HCT116 (cell line): ENCODE measurements at regions not wholly inside any gene's neighbourhood (a gene's known extent, or its start where the extent isn't known, plus 50 kb on each side); places are given as distances from the start of the nearest gene placed in this dataset.

Experiments
- ATAC-seq: fragments of 200-7000 bp; cut with Tn5 transposase; 2 replicates; pipeline ENCODE4 v1.9.1; 2020; ENCODE audit warnings: mild to moderate bottlenecking, moderate library complexity
- BruUV-seq: library from RNA; stranded (reverse); fragments of 400-500 nt; replicated peaks from 2 replicates; lab custom pipeline; 2021; lab: Mats Ljungman, UMichigan
- CTCF ChIA-PET: fragments of 300-600 bp; sonication (Branson Sonifier 250); formaldehyde crosslinking; loops from one replicate; lab custom pipeline; 2021; ENCODE audit warnings: antibody characterized with exemption; lab: Charles Lee
- POLR2A ChIA-PET: fragments of 300-600, 350-600 bp; sonication (Branson Sonifier 250); formaldehyde crosslinking; loops from one replicate; lab custom pipeline; 2021; ENCODE audit warnings: antibody characterized with exemption; lab: Charles Lee
- RAD21 ChIA-PET, 2 experiments: fragments of 300-600 bp; sonication (Branson Sonifier 250); formaldehyde crosslinking; loops; one replicate each; lab custom pipeline; 2023; ENCODE audit warnings: low total read pairs in 2 of 2; ENCODE audit not compliant: uncharacterized antibody in 2 of 2, unreplicated experiment in 2 of 2, low non-redundant PET in 1 of 2; lab: Charles Lee
- DNase-seq: peaks from one replicate; pipeline ENCODE4 v3.0.0-alpha.2; 2010; ENCODE audit warnings: low read depth, low spot score
- H2AFZ ChIP-seq: fragments of 200-600 bp; shearing (Covaris generic), sonication (generic); 2 replicates; pipeline ENCODE4 v1.6.1; 2017; ENCODE audit warnings: low read depth, mixed run types, mixed read lengths, antibody characterized with exemption, low read length; ENCODE audit not compliant: poor library complexity, severe bottlenecking
- H3K27ac ChIP-seq: 2 replicates; pipeline ENCODE4 v1.5.1; 2012; ENCODE audit warnings: low read depth, low read length
- H3K27me3 ChIP-seq: fragments of 200-600 bp; sonication (generic); 2 replicates; pipeline ENCODE4 v1.6.1; 2016; ENCODE audit warnings: mixed run types, low read length, mixed read lengths; ENCODE audit not compliant: insufficient read depth
- H3K36me3 ChIP-seq, 2 experiments: fragments of 200-500 bp in 1 of 2; fragments of 200-600 bp in 1 of 2; sonication (Bioruptor generic) in 1 of 2; sonication (generic) in 1 of 2; 2 replicates each; pipeline versions ENCODE4 v1.5.1 to v1.6.1; 2014 to 2016; ENCODE audit warnings: low read length in 2 of 2, inconsistent platforms in 1 of 2, mixed read lengths in 1 of 2, mixed run types in 1 of 2; ENCODE audit not compliant: insufficient read depth in 2 of 2, control insufficient read depth in 1 of 2
- H3K4me1 ChIP-seq, 2 experiments: fragments of 200-600 bp in 1 of 2; sonication (generic) in 1 of 2; 2 replicates each; pipeline versions ENCODE4 v1.5.1 to v1.6.1; 2012 to 2017; ENCODE audit warnings: low read length in 2 of 2, inconsistent platforms in 1 of 2, mild to moderate bottlenecking in 1 of 2, mixed read lengths in 1 of 2, mixed run types in 1 of 2, moderate library complexity in 1 of 2; ENCODE audit not compliant: insufficient read depth in 2 of 2, control insufficient read depth in 1 of 2
- H3K4me2 ChIP-seq: fragments of 200-600 bp; sonication (generic); 2 replicates; pipeline ENCODE4 v1.6.1; 2017; ENCODE audit warnings: mixed run types, low read length, mixed read lengths
- H3K4me3 ChIP-seq, 2 experiments: fragments of 200-600 bp in 1 of 2; sonication (generic) in 1 of 2; replicated peaks in 1 of 2; 2 replicates each; pipeline ENCODE4 v1.5.1; 2011 to 2016; ENCODE audit warnings: low read length in 2 of 2, control low read depth in 1 of 2, low read depth in 1 of 2, mild to moderate bottlenecking in 1 of 2, mixed read lengths in 1 of 2, mixed run types in 1 of 2
- H3K79me2 ChIP-seq: fragments of 200-600 bp; sonication (generic); 2 replicates; pipeline ENCODE4 v1.6.1; 2017; ENCODE audit warnings: mild to moderate bottlenecking, mixed run types, low read length, moderate library complexity, mixed read lengths; ENCODE audit not compliant: insufficient read depth
- H3K9ac ChIP-seq: fragments of 200-600 bp; sonication (generic); 2 replicates; pipeline ENCODE4 v1.6.1; 2016; ENCODE audit warnings: low read length, mixed read lengths
- H3K9me2 ChIP-seq: fragments of 200-600 bp; sonication (generic), shearing (Covaris generic); 2 replicates; pipeline ENCODE4 v1.6.1; 2017; ENCODE audit warnings: mixed run types, mild to moderate bottlenecking, moderate library complexity; ENCODE audit not compliant: insufficient read depth
- H3K9me3 ChIP-seq, 2 experiments: fragments of 200-500 bp in 1 of 2; fragments of 200-600 bp in 1 of 2; sonication (Bioruptor generic) in 1 of 2; sonication (generic) in 1 of 2; 2 replicates each; pipeline ENCODE4 v1.6.1; 2014 to 2017; ENCODE audit warnings: low read length in 2 of 2, mixed read lengths in 2 of 2, inconsistent platforms in 1 of 2, low read depth in 1 of 2, mild to moderate bottlenecking in 1 of 2, mixed run types in 1 of 2, moderate library complexity in 1 of 2; ENCODE audit not compliant: control insufficient read depth in 1 of 2, insufficient read depth in 1 of 2
- H4K20me1 ChIP-seq: fragments of 200-600 bp; sonication (generic), shearing (Covaris generic); 2 replicates; pipeline ENCODE4 v1.6.1; 2017; ENCODE audit warnings: mixed run types, mild to moderate bottlenecking, moderate library complexity; ENCODE audit not compliant: insufficient read depth
- CEBPB ChIP-seq: IDR thresholded peaks from 2 replicates; pipeline ENCODE4 v1.6.1; 2012; ENCODE audit warnings: low read depth
- CTCF ChIP-seq, 3 experiments: fragments of 200-600 bp in 1 of 3; sonication (generic) in 1 of 3; IDR thresholded peaks in 2 of 3; conservative IDR thresholded peaks in 1 of 3; 2 replicates each; pipeline ENCODE4 v1.5.1; 2012 to 2017; ENCODE audit warnings: low read depth in 2 of 3, low read length in 2 of 3, antibody characterized with exemption in 1 of 3, borderline replicate concordance in 1 of 3, control low read depth in 1 of 3, mild to moderate bottlenecking in 1 of 3, mixed read lengths in 1 of 3, mixed run types in 1 of 3, moderate library complexity in 1 of 3; ENCODE audit not compliant: insufficient read depth in 1 of 3
- ELF1 ChIP-seq: IDR thresholded peaks from 2 replicates; pipeline ENCODE4 v1.6.1; 2012; ENCODE audit warnings: low read depth, borderline replicate concordance
- EZH2phosphoT487 ChIP-seq: fragments of 200-600 bp; IDR thresholded peaks from 2 replicates; pipeline ENCODE4 v1.6.1; 2018; ENCODE audit warnings: antibody characterized with exemption, borderline replicate concordance
- FOSL1 ChIP-seq: IDR thresholded peaks from 2 replicates; pipeline ENCODE4 v1.6.1; 2012; ENCODE audit warnings: low read depth
- POLR2A ChIP-seq: IDR thresholded peaks from 2 replicates; pipeline ENCODE4 v1.7.0; 2011; ENCODE audit warnings: borderline replicate concordance; ENCODE audit not compliant: insufficient read depth, insufficient read length; ENCODE audit errors: extremely low read depth
- POLR2AphosphoS5 ChIP-seq: IDR thresholded peaks from 2 replicates; pipeline ENCODE4 v1.6.1; 2011; ENCODE audit warnings: mild to moderate bottlenecking, low read depth, low read length, moderate library complexity
- RAD21 ChIP-seq: IDR thresholded peaks from 2 replicates; pipeline ENCODE4 v1.6.1; 2012; ENCODE audit warnings: low read depth, mild to moderate bottlenecking
- SIN3A ChIP-seq: IDR thresholded peaks from 2 replicates; pipeline ENCODE4 v1.6.1; 2012; ENCODE audit warnings: low read depth
- SP1 ChIP-seq: IDR thresholded peaks from 2 replicates; pipeline ENCODE4 v1.6.1; 2012; ENCODE audit warnings: low read depth
- SRF ChIP-seq: IDR thresholded peaks from 2 replicates; pipeline ENCODE4 v1.6.1; 2012; ENCODE audit warnings: low read depth
- TCF7L2 ChIP-seq: IDR thresholded peaks from 2 replicates; pipeline ENCODE4 v1.7.0; 2011; ENCODE audit warnings: borderline replicate concordance, inconsistent platforms; ENCODE audit not compliant: insufficient read depth, insufficient read length; ENCODE audit errors: extremely low read depth
- YY1 ChIP-seq: IDR thresholded peaks from 2 replicates; pipeline ENCODE4 v1.6.1; 2011; ENCODE audit warnings: low read length, low read depth, moderate library complexity, mild to moderate bottlenecking; ENCODE audit not compliant: insufficient replicate concordance; ENCODE audit errors: extremely low read depth
- ZBTB33 ChIP-seq: IDR thresholded peaks from 2 replicates; pipeline ENCODE4 v1.6.1; 2011; ENCODE audit warnings: mild to moderate bottlenecking, low read length, moderate library complexity; ENCODE audit not compliant: insufficient replicate concordance; ENCODE audit errors: extremely low read depth
- ZNF274 ChIP-seq: fragments of 200-500 bp; sonication (Bioruptor generic); IDR thresholded peaks from 2 replicates; pipeline ENCODE4 v1.6.1; 2014; ENCODE audit warnings: mild to moderate bottlenecking, low read depth, low read length, inconsistent platforms
- intact Hi-C: fragments of 100-400 bp; cut with micrococcal nuclease; formaldehyde crosslinking; loops from 2 replicates; pipeline ENCODE4 v1.10.0; 2022
- TF ChIP-seq, protein P1 (sequence below): IDR thresholded peaks from 2 replicates; pipeline ENCODE4 v1.6.1; 2012
- TF ChIP-seq, protein P2 (sequence below): IDR thresholded peaks from 2 replicates; pipeline ENCODE4 v1.6.1; 2012

GRCh38 chr2:128537646-128538045 is 219.0 kb upstream of the HS6ST1 start:
- peaks cover 20 to 44% of the 10 kb centered on the region in 2 experiments; a peak in 3 of 4 replicates for H3K4me1 ChIP-seq
- peak overlapping the region; percentile 12 for H3K9ac ChIP-seq
- H3K4me2 ChIP-seq: peak overlapping the region; percentile 63
- RAD21 ChIA-PET: no interaction called here
- H3K36me3 ChIP-seq: no peaks in the 10 kb centered on the region
- 0 out of 4 replicates have a peak overlapping the region, but pooled peaks of 1 of the 2 experiments have one; percentile 18 for H3K4me3 ChIP-seq
- intact Hi-C loops: no loop called here
- H3K9me3 ChIP-seq: no peaks in the 10 kb centered on the region
- no peak overlapping the region for H3K27ac ChIP-seq
- no peaks in the 10 kb centered on the region for H3K79me2 ChIP-seq
- CTCF ChIA-PET: no interaction called here
- H4K20me1 ChIP-seq: no peaks in the 10 kb centered on the region
- TF ChIP-seq, protein P1, sequence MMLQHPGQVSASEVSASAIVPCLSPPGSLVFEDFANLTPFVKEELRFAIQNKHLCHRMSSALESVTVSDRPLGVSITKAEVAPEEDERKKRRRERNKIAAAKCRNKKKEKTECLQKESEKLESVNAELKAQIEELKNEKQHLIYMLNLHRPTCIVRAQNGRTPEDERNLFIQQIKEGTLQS: no peak
- TF ChIP-seq SP1 (no peak), SIN3A (no peak), FOSL1 (no peak), TCF7L2 (no peak), POLR2AphosphoS5 (no peak), ZNF274 (no peak), ZBTB33 (no peak), RAD21 (no peak), YY1 (no peak), CTCF (IDR thresholded peaks at IDR 0.05 in 2 of 3, conservative IDR thresholded peaks at IDR 0.05 in 1 of 3; ENCODE audit: borderline replicate concordance in 1 of 3, insufficient read depth in 1 of 3, low read depth in 2 of 3, low read length in 2 of 3) (no peak), SRF (no peak), EZH2phosphoT487 (no peak), CEBPB (no peak), ELF1 (no peak), POLR2A (no peak)
- TF ChIP-seq, protein P2, sequence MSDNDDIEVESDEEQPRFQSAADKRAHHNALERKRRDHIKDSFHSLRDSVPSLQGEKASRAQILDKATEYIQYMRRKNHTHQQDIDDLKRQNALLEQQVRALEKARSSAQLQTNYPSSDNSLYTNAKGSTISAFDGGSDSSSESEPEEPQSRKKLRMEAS: no peak
- POLR2A ChIA-PET: no interaction called here
- no peak for DNase-seq
- peak overlapping the region; percentile 66 for H2AFZ ChIP-seq
- BruUV-seq: no TSS peak
- no peaks in the 10 kb centered on the region for H3K27me3 ChIP-seq
- ATAC-seq: peak; percentile 2; the same call in 1 of the 2 replicates
- no peaks in the 10 kb centered on the region; the same call in 1 of the 2 replicates for H3K9me2 ChIP-seq
